ENCODE measurements at regions not wholly inside any gene's neighbourhood (a gene's known extent, or its start where the extent isn't known, plus 50 kb on each side); places are given as distances from the start of the nearest gene placed in this dataset.

DNA sequence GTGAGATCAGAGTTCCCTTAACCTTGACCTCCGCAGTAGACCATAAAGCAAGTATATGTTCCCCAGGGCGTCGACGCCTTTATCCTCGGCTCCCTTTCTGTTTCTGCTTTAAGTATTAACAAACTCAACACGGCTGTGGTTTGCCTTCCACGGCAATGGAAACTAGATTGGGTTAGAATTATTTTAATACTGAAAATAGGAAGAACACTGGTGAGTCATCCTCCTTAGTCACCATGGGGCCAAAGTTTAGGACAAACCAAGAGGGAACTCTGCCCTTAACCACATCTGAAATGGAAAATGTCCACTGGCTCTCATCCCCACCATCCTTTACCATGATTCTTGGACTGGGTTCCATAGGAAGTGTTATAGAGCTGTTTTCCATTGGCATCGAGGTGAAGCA is 386.1 kb downstream of the ACTL7B start:
- ChIA-PET CTCF (no interaction called here), POLR2A (no interaction called here)
- H3K4me1 Mint-ChIP-seq (ENCODE audit: low read depth, unreplicated experiment) = peaks cover 7% of the 10 kb centered on the region
- Histone ChIP-seq H3K36me3 (ENCODE audit: control insufficient read depth, insufficient read depth, low read length) (no peaks in the 10 kb centered on the region), H3K27me3 (replicated peaks; ENCODE audit: control insufficient read depth, insufficient read depth, low read length) (no peaks in the 10 kb centered on the region; the same call in 1 of the 2 replicates), H3K4me1 (no peaks in the 10 kb centered on the region), H3K4me3 (ENCODE audit: low read depth, low read length) (no peak overlapping the region), H3K9me3 (no peaks in the 10 kb centered on the region)
- BruUV-seq (replicated peaks) = no TSS peak
- no peaks in the 10 kb centered on the region for H3K36me3 Mint-ChIP-seq (ENCODE audit: insufficient read depth, unreplicated experiment)
- no peak overlapping the region for H3K27ac Mint-ChIP-seq (ENCODE audit: unreplicated experiment)
- H3K9me3 Mint-ChIP-seq (ENCODE audit: unreplicated experiment) = no peaks in the 10 kb centered on the region
- DNase-seq = no peak
- TF ChIP-seq, protein P1, sequence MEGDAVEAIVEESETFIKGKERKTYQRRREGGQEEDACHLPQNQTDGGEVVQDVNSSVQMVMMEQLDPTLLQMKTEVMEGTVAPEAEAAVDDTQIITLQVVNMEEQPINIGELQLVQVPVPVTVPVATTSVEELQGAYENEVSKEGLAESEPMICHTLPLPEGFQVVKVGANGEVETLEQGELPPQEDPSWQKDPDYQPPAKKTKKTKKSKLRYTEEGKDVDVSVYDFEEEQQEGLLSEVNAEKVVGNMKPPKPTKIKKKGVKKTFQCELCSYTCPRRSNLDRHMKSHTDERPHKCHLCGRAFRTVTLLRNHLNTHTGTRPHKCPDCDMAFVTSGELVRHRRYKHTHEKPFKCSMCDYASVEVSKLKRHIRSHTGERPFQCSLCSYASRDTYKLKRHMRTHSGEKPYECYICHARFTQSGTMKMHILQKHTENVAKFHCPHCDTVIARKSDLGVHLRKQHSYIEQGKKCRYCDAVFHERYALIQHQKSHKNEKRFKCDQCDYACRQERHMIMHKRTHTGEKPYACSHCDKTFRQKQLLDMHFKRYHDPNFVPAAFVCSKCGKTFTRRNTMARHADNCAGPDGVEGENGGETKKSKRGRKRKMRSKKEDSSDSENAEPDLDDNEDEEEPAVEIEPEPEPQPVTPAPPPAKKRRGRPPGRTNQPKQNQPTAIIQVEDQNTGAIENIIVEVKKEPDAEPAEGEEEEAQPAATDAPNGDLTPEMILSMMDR (IDR thresholded peaks at IDR 0.05; ENCODE audit: insufficient read depth in 1 of 2, low read depth in 1 of 2, low read length in 1 of 2, severe bottlenecking in 1 of 2, unreplicated experiment in 1 of 2) = no peak
- H3K4me3 Mint-ChIP-seq (ENCODE audit: unreplicated experiment) = no peak overlapping the region
- intact Hi-C loops (cut with micrococcal nuclease; ENCODE audit: unreplicated experiment) = loop anchor here (2.0 kb wide), 1 partner anchor 293 kb away; no protein-coding TSS in a partner anchor
- H3K27me3 Mint-ChIP-seq (ENCODE audit: insufficient read depth, unreplicated experiment) = peaks cover 5% of the 10 kb centered on the region

DNA sequence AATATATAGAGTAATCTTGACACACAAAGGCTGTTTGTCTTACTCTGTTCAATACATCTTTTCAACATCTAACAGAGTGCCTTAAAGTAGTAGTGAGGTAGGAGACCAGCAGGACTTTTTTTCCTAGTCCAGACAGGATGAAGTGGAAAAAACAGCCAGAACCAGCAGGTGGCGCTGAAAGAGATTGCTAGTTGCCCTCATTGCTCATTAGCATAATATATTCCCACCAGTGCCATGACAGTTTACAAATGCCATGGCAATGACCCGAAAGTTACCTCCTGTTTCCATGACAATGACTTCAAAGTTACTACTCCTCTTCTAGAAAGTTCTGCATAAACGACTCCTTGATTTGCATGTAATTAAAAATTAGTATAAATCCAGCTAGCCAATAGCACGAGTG is 387.4 kb downstream of the ACTL7B start:
- intact Hi-C loops (cut with micrococcal nuclease; ENCODE audit: unreplicated experiment) = loop anchor here (1.0 to 2.0 kb wide), 2 partner anchors 97 to 294 kb away; no protein-coding TSS in a partner anchor
- H3K4me1 Mint-ChIP-seq (ENCODE audit: low read depth, unreplicated experiment) = peaks cover 7% of the 10 kb centered on the region
- H3K36me3 ChIP-seq (ENCODE audit: control insufficient read depth, insufficient read depth, low read length) = no peaks in the 10 kb centered on the region
- ChIA-PET POLR2A (no interaction called here), CTCF (interaction anchor here (1.6 kb wide), 1 partner anchor 97 kb away, joined by 4 read pairs; no protein-coding TSS in a partner anchor)
- H3K9me3 ChIP-seq = no peaks in the 10 kb centered on the region
- no peak overlapping the region for H3K27ac Mint-ChIP-seq (ENCODE audit: unreplicated experiment)
- no peak overlapping the region for H3K4me3 Mint-ChIP-seq (ENCODE audit: unreplicated experiment)
- TF ChIP-seq, protein P1 (IDR thresholded peaks at IDR 0.05; ENCODE audit: insufficient read depth in 1 of 2, low read depth in 1 of 2, low read length in 1 of 2, severe bottlenecking in 1 of 2, unreplicated experiment in 1 of 2) = peak; percentile 44 to 64
- no peaks in the 10 kb centered on the region; the same call in 1 of the 2 replicates for H3K27me3 ChIP-seq (replicated peaks; ENCODE audit: control insufficient read depth, insufficient read depth, low read length)
- no peaks in the 10 kb centered on the region for H3K9me3 Mint-ChIP-seq (ENCODE audit: unreplicated experiment)
- DNase-seq = peak in 1 of 2 experiments; percentile 55
- BruUV-seq (replicated peaks) = no TSS peak
- H3K4me1 ChIP-seq = no peaks in the 10 kb centered on the region
- H3K27me3 Mint-ChIP-seq (ENCODE audit: insufficient read depth, unreplicated experiment) = peaks cover 5% of the 10 kb centered on the region
- no peaks in the 10 kb centered on the region for H3K36me3 Mint-ChIP-seq (ENCODE audit: insufficient read depth, unreplicated experiment)
- H3K4me3 ChIP-seq (ENCODE audit: low read depth, low read length) = no peak overlapping the region

DNA sequence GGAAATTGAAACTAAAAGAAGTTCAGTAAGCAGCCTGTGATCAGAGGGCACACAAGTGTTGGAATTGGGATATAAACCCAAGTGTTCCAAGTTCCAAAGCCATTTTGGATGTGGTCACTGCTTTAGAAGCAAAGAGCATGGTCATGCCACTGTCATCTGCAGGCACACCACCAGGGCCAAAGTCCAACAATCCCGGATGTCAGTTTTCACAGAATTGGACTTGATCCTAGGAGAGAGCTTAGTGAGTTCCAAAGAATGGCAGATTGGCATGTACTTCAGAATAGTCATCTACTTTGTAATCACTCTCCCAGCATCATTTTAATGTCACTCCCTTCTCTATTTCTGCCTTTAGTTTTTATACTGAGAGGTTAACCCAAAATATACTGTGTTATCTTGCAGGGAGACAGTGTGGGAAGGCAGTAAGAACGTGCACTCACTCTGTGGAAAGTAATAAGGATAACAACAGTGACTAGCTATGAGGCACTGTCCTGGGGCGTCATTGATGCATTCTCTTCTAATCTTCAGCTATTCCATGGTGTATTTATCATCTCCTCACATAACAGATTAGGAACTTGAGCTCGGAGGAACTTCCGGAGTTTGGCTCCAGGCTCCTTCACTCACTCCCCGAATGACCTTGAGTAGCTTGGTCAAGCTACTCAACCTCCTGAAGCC is 388.0 kb downstream of the ACTL7B start:
- Mint-ChIP-seq H3K9me3 (ENCODE audit: unreplicated experiment) (no peaks in the 10 kb centered on the region), H3K4me1 (ENCODE audit: low read depth, unreplicated experiment) (peaks cover 1% of the 10 kb centered on the region), H3K27me3 (ENCODE audit: insufficient read depth, unreplicated experiment) (peaks cover 8% of the 10 kb centered on the region), H3K36me3 (ENCODE audit: insufficient read depth, unreplicated experiment) (no peaks in the 10 kb centered on the region), H3K27ac (ENCODE audit: unreplicated experiment) (no peak overlapping the region), H3K4me3 (ENCODE audit: unreplicated experiment) (no peak overlapping the region)
- TF ChIP-seq, protein P1 (IDR thresholded peaks at IDR 0.05; ENCODE audit: insufficient read depth in 1 of 2, low read depth in 1 of 2, low read length in 1 of 2, severe bottlenecking in 1 of 2, unreplicated experiment in 1 of 2) = no peak
- intact Hi-C loops (cut with micrococcal nuclease; ENCODE audit: unreplicated experiment) = loop anchor here (1.0 to 2.0 kb wide), 2 partner anchors 98 to 295 kb away; no protein-coding TSS in a partner anchor
- CTCF ChIA-PET = interaction anchor here (1.6 kb wide), 1 partner anchor 98 kb away, joined by 4 read pairs; no protein-coding TSS in a partner anchor
- no TSS peak for BruUV-seq (replicated peaks)
- no peaks in the 10 kb centered on the region for H3K4me1 ChIP-seq
- no peaks in the 10 kb centered on the region; the same call in 1 of the 2 replicates for H3K27me3 ChIP-seq (replicated peaks; ENCODE audit: control insufficient read depth, insufficient read depth, low read length)
- H3K36me3 ChIP-seq (ENCODE audit: control insufficient read depth, insufficient read depth, low read length) = no peaks in the 10 kb centered on the region
- POLR2A ChIA-PET = no interaction called here
- no peak overlapping the region for H3K4me3 ChIP-seq (ENCODE audit: low read depth, low read length)
- H3K9me3 ChIP-seq = no peaks in the 10 kb centered on the region
- no peak for DNase-seq

All from Caco-2 (cell line).